Tibial artery (tissue), 4 donors: ENCODE measurements at regions not wholly inside any gene's neighbourhood (a gene's known extent, or its start where the extent isn't known, plus 50 kb on each side); places are given as distances from the start of the nearest gene placed in this dataset.

Experiments used
- DNase-seq, 2 donors: peaks; one replicate each; pipeline ENCODE4 v3.0.0-alpha.2; 2019
- H3K27ac ChIP-seq, 2 donors: fragments of 200-600 bp; sonication (generic) in 1 of 2; 1 replicate in 1 of 2; 2 replicates in 1 of 2; pipeline ENCODE4 v1.5.1; 2018 to 2019; ENCODE audit warnings: mild to moderate bottlenecking in 1 of 2
- H3K27me3 ChIP-seq, 2 donors: fragments of 200-600 bp; sonication (generic) in 1 of 2; one replicate each; pipeline versions ENCODE4 v1.5.1 to v1.6.0; 2016 to 2019
- H3K36me3 ChIP-seq, 3 donors: fragments of 200-600 bp; sonication (generic) in 2 of 3; one replicate each; pipeline ENCODE4 v1.5.1; 2016 to 2019; ENCODE audit warnings: mild to moderate bottlenecking in 2 of 3
- H3K4me1 ChIP-seq, 4 donors: fragments of 200-600 bp; sonication (generic) in 2 of 4; 1 replicate in 3 of 4; 2 replicates in 1 of 4; pipeline ENCODE4 v1.5.1; 2016 to 2019
- H3K4me3 ChIP-seq, 2 donors: fragments of 200-600 bp; sonication (generic) in 1 of 2; 1 replicate in 1 of 2; 2 replicates in 1 of 2; pipeline ENCODE4 v1.5.1; 2018 to 2019; ENCODE audit warnings: mild to moderate bottlenecking in 2 of 2
- H3K9me3 ChIP-seq, 3 donors: fragments of 200-600 bp; sonication (generic) in 1 of 3; one replicate each; pipeline ENCODE4 v1.5.1; 2016 to 2019
- intact Hi-C: fragments of 100-400 bp; cut with DNase I; formaldehyde crosslinking; loops from one replicate; pipeline ENCODE4 v1.15.0; 2023; ENCODE audit warnings: low total_unique reads
- TF ChIP-seq, protein P1 (sequence below), 2 experiments: fragments of 200-600 bp in 1 of 2; fragments of 450-650 bp in 1 of 2; IDR thresholded peaks; one replicate each; pipeline ENCODE4 v1.5.1; 2017 to 2019; ENCODE audit warnings: antibody characterized with exemption in 2 of 2, mild to moderate bottlenecking in 1 of 2, moderate library complexity in 1 of 2

DNA sequence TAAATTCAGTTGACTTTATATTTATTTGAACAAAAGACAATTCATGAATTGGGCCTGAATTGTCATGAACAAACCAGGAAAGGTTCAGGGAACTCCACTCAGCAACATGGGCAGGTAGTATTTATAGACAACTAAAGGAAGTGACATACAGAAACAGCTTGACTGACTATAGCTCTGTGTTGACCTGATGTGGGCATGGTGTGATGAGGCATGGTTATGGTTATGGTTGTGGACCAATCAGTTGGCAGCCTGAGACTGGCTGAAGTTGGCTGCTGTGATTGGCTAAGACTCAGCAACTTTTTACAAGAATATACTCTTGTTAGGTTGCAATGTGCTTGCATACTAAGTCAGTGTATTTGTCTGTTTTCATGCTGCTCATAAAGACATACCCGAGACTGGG lies 108.4 kb downstream of the HS3ST3B1 start:
- intact Hi-C loops, result no loop called here
- no peaks in the 10 kb centered on the region for H3K27me3 ChIP-seq
- no peaks in the 10 kb centered on the region for H3K36me3 ChIP-seq
- no peak for DNase-seq
- no peak overlapping the region for H3K27ac ChIP-seq
- TF ChIP-seq, protein P1, sequence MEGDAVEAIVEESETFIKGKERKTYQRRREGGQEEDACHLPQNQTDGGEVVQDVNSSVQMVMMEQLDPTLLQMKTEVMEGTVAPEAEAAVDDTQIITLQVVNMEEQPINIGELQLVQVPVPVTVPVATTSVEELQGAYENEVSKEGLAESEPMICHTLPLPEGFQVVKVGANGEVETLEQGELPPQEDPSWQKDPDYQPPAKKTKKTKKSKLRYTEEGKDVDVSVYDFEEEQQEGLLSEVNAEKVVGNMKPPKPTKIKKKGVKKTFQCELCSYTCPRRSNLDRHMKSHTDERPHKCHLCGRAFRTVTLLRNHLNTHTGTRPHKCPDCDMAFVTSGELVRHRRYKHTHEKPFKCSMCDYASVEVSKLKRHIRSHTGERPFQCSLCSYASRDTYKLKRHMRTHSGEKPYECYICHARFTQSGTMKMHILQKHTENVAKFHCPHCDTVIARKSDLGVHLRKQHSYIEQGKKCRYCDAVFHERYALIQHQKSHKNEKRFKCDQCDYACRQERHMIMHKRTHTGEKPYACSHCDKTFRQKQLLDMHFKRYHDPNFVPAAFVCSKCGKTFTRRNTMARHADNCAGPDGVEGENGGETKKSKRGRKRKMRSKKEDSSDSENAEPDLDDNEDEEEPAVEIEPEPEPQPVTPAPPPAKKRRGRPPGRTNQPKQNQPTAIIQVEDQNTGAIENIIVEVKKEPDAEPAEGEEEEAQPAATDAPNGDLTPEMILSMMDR (IDR thresholded peaks at IDR 0.05), result no peak
- H3K9me3 ChIP-seq, result no peaks in the 10 kb centered on the region
- H3K4me3 ChIP-seq, result no peak overlapping the region
- no peaks in the 10 kb centered on the region for H3K4me1 ChIP-seq

DNA sequence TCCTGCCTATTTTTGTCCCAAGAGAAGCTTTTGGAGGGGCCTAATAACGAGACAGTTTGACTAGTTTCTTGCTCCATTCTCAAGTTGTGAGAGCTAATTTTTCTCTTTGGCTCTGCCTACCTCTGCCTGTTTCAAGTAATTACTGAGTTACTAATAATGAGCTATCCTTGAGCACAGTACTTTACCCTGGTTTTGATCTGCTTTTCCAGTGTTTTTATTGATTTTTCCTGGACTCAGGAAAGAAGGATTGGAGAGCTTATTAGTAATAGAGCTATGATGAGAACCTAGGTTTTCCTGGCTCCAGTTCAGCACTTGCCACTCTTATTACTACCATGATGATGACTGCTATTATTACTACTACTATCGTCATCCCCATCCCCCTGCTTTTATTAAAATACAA lies 106.7 kb downstream of the HS3ST3B1 start:
- Histone ChIP-seq H3K4me3 (no peak overlapping the region), H3K27me3 (no peaks in the 10 kb centered on the region), H3K9me3 (no peaks in the 10 kb centered on the region), H3K4me1 (no peaks in the 10 kb centered on the region), H3K36me3 (no peaks in the 10 kb centered on the region), H3K27ac (no peak overlapping the region)
- intact Hi-C loops, result no loop called here
- DNase-seq, result no peak
- TF ChIP-seq, protein P1 (IDR thresholded peaks at IDR 0.05), result no peak

DNA sequence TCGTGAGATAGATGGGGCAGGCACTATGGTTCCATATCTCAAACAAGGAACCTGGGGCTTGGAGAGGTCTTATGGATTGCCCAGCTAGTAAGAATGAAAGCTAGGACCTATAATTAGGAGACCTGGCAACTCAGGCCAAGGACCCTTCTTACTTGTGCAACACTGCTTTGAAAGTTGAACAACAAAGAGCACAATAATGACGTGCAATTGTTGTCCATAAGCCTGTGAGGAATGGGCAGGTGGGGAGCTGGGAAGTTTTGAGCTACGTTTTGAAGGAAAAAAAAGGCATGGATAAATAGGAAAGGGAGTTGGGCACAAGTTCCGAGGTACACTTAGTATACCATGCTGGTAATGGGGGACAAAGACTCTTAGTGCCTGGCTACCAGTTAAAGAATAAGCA lies 104.3 kb downstream of the HS3ST3B1 start:
- no peaks in the 10 kb centered on the region for H3K9me3 ChIP-seq
- DNase-seq, result no peak
- no peaks in the 10 kb centered on the region for H3K36me3 ChIP-seq
- no peak overlapping the region for H3K27ac ChIP-seq
- H3K27me3 ChIP-seq, result no peaks in the 10 kb centered on the region
- intact Hi-C loops, result no loop called here
- TF ChIP-seq, protein P1 (IDR thresholded peaks at IDR 0.05), result no peak
- no peaks in the 10 kb centered on the region for H3K4me1 ChIP-seq
- no peak overlapping the region for H3K4me3 ChIP-seq
